ENCODE measurements at regions not wholly inside any gene's neighbourhood (a gene's known extent, or its start where the extent isn't known, plus 50 kb on each side); places are given as distances from the start of the nearest gene placed in this dataset.

GRCh38 chr2:173630425-173631126 is 275.9 kb downstream of the CDCA7 start:
- no peak for FAIRE-seq

GRCh38 chr2:173631127-173631460 is 276.4 kb downstream of the CDCA7 start:
- no peak for TF ChIP-seq TAF1 (IDR thresholded peaks at IDR 0.05; ENCODE audit: low read depth, low read length)
- TF ChIP-seq PAX5 (IDR thresholded peaks at IDR 0.05; ENCODE audit: insufficient read depth, low read length, severe bottlenecking) = no peak
- no peak for TF ChIP-seq POLR2AphosphoS5 (IDR thresholded peaks at IDR 0.05; ENCODE audit: low read depth, low read length)
- no peak for TF ChIP-seq POLR2A (IDR thresholded peaks at IDR 0.05; ENCODE audit: low read depth, low read length)
- no peak for TF ChIP-seq SPI1 (IDR thresholded peaks at IDR 0.05; ENCODE audit: low read depth, low read length)
- TF ChIP-seq POU2F2 (IDR thresholded peaks at IDR 0.05; ENCODE audit: low read depth, low read length) = no peak
- no peak for DNase-seq (ENCODE audit: insufficient read length, low spot score)
- FAIRE-seq = no peak

More at GRCh38 chr2:173630425-173631126, 275.9 kb downstream of the CDCA7 start:
- TF ChIP-seq POLR2AphosphoS5 (IDR thresholded peaks at IDR 0.05; ENCODE audit: low read depth, low read length) (no peak), POU2F2 (IDR thresholded peaks at IDR 0.05; ENCODE audit: low read depth, low read length) (no peak), TAF1 (IDR thresholded peaks at IDR 0.05; ENCODE audit: low read depth, low read length) (no peak), POLR2A (IDR thresholded peaks at IDR 0.05; ENCODE audit: low read depth, low read length) (no peak), PAX5 (IDR thresholded peaks at IDR 0.05; ENCODE audit: insufficient read depth, low read length, severe bottlenecking) (no peak), SPI1 (IDR thresholded peaks at IDR 0.05; ENCODE audit: low read depth, low read length) (no peak)
- no peak for DNase-seq (ENCODE audit: insufficient read length, low spot score)

DNA sequence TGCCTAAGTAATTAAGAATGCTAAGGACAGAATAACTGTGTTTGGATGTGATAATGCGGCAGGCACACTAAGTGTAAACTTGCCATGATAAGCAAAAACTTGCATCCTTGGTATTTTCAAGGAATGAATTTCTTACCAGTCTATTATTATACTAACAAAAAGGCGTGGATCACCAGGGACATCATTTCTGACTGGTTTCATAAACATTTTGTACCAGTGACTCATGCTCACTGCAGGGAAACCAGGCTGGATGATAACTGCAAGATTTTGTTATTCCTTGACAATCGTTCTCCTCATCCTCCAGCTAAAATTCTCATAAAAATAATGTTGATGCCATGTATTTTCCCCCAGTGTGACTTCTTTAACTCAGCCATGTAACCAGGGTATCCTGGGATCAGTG is 289.5 kb downstream of the CDCA7 start:
- DNase-seq (ENCODE audit: insufficient read length, low spot score) (no peak), FAIRE-seq (no peak)

GRCh38 chr2:173647681-173648311 is 293.1 kb downstream of the CDCA7 start:
- FAIRE-seq = no peak
- DNase-seq (ENCODE audit: insufficient read length, low spot score) = no peak
- TF ChIP-seq TAF1 (IDR thresholded peaks at IDR 0.05; ENCODE audit: low read depth, low read length) (no peak), POLR2AphosphoS5 (IDR thresholded peaks at IDR 0.05; ENCODE audit: low read depth, low read length) (no peak), POU2F2 (IDR thresholded peaks at IDR 0.05; ENCODE audit: low read depth, low read length) (no peak)

More for the DNA sequence above, 289.5 kb downstream of the CDCA7 start:
- TF ChIP-seq POLR2AphosphoS5 (IDR thresholded peaks at IDR 0.05; ENCODE audit: low read depth, low read length) = no peak
- no peak for TF ChIP-seq PAX5 (IDR thresholded peaks at IDR 0.05; ENCODE audit: insufficient read depth, low read length, severe bottlenecking)
- TF ChIP-seq POU2F2 (IDR thresholded peaks at IDR 0.05; ENCODE audit: low read depth, low read length) = no peak
- TF ChIP-seq TAF1 (IDR thresholded peaks at IDR 0.05; ENCODE audit: low read depth, low read length) = no peak
- no peak for TF ChIP-seq POLR2A (IDR thresholded peaks at IDR 0.05; ENCODE audit: low read depth, low read length)
- TF ChIP-seq SPI1 (IDR thresholded peaks at IDR 0.05; ENCODE audit: low read depth, low read length) = no peak

DNA sequence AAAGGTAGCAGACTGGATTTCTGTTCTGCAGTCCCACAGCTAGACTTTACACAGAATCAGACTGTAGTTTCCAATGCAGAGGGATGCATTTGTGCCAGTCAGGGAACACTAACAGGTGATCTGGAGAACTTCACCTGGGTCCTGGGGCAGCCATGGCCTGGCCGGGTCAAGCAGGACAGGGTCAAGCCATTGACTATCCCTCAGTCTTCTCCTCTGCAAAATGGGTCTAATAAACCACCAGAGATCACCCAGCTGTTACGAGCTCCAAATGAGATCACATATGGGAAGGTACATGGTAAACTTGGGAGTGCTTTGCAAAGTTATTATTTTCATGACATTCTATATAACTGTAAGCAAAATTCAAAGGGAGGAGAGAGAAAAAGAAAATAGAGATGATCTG is 294.1 kb downstream of the CDCA7 start:
- DNase-seq (ENCODE audit: insufficient read length, low spot score) (no peak), FAIRE-seq (no peak)
- TF ChIP-seq POLR2A (IDR thresholded peaks at IDR 0.05; ENCODE audit: low read depth, low read length) = no peak
- no peak for TF ChIP-seq POU2F2 (IDR thresholded peaks at IDR 0.05; ENCODE audit: low read depth, low read length)
- TF ChIP-seq SPI1 (IDR thresholded peaks at IDR 0.05; ENCODE audit: low read depth, low read length) = no peak
- no peak for TF ChIP-seq POLR2AphosphoS5 (IDR thresholded peaks at IDR 0.05; ENCODE audit: low read depth, low read length)
- TF ChIP-seq TAF1 (IDR thresholded peaks at IDR 0.05; ENCODE audit: low read depth, low read length) = no peak
- no peak for TF ChIP-seq PAX5 (IDR thresholded peaks at IDR 0.05; ENCODE audit: insufficient read depth, low read length, severe bottlenecking)

- FAIRE-seq = no peak
- no peak for DNase-seq (ENCODE audit: insufficient read length, low spot score)
- TF ChIP-seq TAF1 (IDR thresholded peaks at IDR 0.05; ENCODE audit: low read depth, low read length) = no peak
- no peak for TF ChIP-seq POU2F2 (IDR thresholded peaks at IDR 0.05; ENCODE audit: low read depth, low read length)
- no peak for TF ChIP-seq POLR2AphosphoS5 (IDR thresholded peaks at IDR 0.05; ENCODE audit: low read depth, low read length)
- TF ChIP-seq SPI1 (IDR thresholded peaks at IDR 0.05; ENCODE audit: low read depth, low read length) = no peak
- no peak for TF ChIP-seq POLR2A (IDR thresholded peaks at IDR 0.05; ENCODE audit: low read depth, low read length)
- no peak for TF ChIP-seq PAX5 (IDR thresholded peaks at IDR 0.05; ENCODE audit: insufficient read depth, low read length, severe bottlenecking)
Measured at GRCh38 chr2:173649527-173650219, 295.0 kb downstream of the CDCA7 start.

GRCh38 chr2:173651891-173652290 is 297.2 kb downstream of the CDCA7 start:
- no peak for TF ChIP-seq POLR2A (IDR thresholded peaks at IDR 0.05; ENCODE audit: low read depth, low read length)
- no peak for TF ChIP-seq SPI1 (IDR thresholded peaks at IDR 0.05; ENCODE audit: low read depth, low read length)
- TF ChIP-seq TAF1 (IDR thresholded peaks at IDR 0.05; ENCODE audit: low read depth, low read length) = no peak
- no peak for TF ChIP-seq POLR2AphosphoS5 (IDR thresholded peaks at IDR 0.05; ENCODE audit: low read depth, low read length)
- no peak for TF ChIP-seq PAX5 (IDR thresholded peaks at IDR 0.05; ENCODE audit: insufficient read depth, low read length, severe bottlenecking)
- TF ChIP-seq POU2F2 (IDR thresholded peaks at IDR 0.05; ENCODE audit: low read depth, low read length) = no peak
- no peak for DNase-seq (ENCODE audit: insufficient read length, low spot score)
- no peak for FAIRE-seq

DNA sequence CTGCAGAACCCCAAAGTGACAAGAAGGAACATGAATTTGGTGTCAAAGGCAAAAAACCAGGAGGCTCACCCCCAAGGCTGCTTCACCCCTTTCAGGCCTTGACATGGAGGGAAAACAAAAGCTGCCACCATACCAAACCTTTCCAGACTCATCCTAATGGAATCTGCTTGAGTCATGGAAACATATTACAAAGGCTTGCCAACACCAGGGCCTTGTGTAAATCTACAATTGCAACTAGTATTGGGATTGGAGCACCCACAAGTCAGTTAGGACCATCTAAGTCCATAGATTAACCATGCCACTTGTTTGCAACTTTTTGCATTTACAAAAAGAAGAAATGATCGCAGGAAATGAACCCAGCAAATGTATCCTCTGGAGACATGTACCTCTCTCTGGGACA is 297.6 kb downstream of the CDCA7 start:
- TF ChIP-seq SPI1 (IDR thresholded peaks at IDR 0.05; ENCODE audit: low read depth, low read length) (no peak), POLR2A (IDR thresholded peaks at IDR 0.05; ENCODE audit: low read depth, low read length) (no peak), POU2F2 (IDR thresholded peaks at IDR 0.05; ENCODE audit: low read depth, low read length) (no peak), TAF1 (IDR thresholded peaks at IDR 0.05; ENCODE audit: low read depth, low read length) (no peak)
- DNase-seq (ENCODE audit: insufficient read length, low spot score) (no peak), FAIRE-seq (no peak)

- DNase-seq (ENCODE audit: insufficient read length, low spot score) = no peak
- TF ChIP-seq POLR2A (IDR thresholded peaks at IDR 0.05; ENCODE audit: low read depth, low read length) (no peak), TAF1 (IDR thresholded peaks at IDR 0.05; ENCODE audit: low read depth, low read length) (no peak), SPI1 (IDR thresholded peaks at IDR 0.05; ENCODE audit: low read depth, low read length) (no peak), POU2F2 (IDR thresholded peaks at IDR 0.05; ENCODE audit: low read depth, low read length) (no peak), PAX5 (IDR thresholded peaks at IDR 0.05; ENCODE audit: insufficient read depth, low read length, severe bottlenecking) (no peak), POLR2AphosphoS5 (IDR thresholded peaks at IDR 0.05; ENCODE audit: low read depth, low read length) (no peak)
- no peak for FAIRE-seq
Measured at GRCh38 chr2:173652767-173653431, 298.2 kb downstream of the CDCA7 start.

Measured in GM12891 (cell line).